A673 (cell line): ENCODE measurements at regions not wholly inside any gene's neighbourhood (a gene's known extent, or its start where the extent isn't known, plus 50 kb on each side); places are given as distances from the start of the nearest gene placed in this dataset.
"Not testable (repeated sequence)": the region's sequence is repeated elsewhere in the genome, so short reads cannot be mapped to it uniquely, and the experiment has no call there.

Experiments used
- BruUV-seq: library from RNA; stranded (reverse); fragments of 400-500 nt; replicated peaks from 2 replicates; lab custom pipeline; 2021; lab: Mats Ljungman, UMichigan
- CTCF ChIA-PET: fragments of 300-600 bp; sonication (Branson Sonifier 250); formaldehyde crosslinking; loops from one replicate; lab custom pipeline; 2022; ENCODE audit warnings: antibody characterized with exemption; lab: Charles Lee
- POLR2A ChIA-PET: fragments of 300-600 bp; sonication (Branson Sonifier 250); formaldehyde crosslinking; loops from one replicate; lab custom pipeline; 2022; ENCODE audit warnings: antibody characterized with exemption; ENCODE audit not compliant: low non-redundant PET; lab: Charles Lee
- DNase-seq: peaks from one replicate; pipeline ENCODE4 v3.0.0-alpha.2; 2015; ENCODE audit warnings: low spot score
- H3K27ac ChIP-seq: fragments of 200-600 bp; sonication (generic); 2 replicates; pipeline ENCODE4 v1.5.1; 2016; ENCODE audit warnings: mixed run types, low read depth, mild to moderate bottlenecking, mixed read lengths, antibody characterized with exemption, low read length; ENCODE audit not compliant: poor library complexity, severe bottlenecking
- H3K27me3 ChIP-seq: fragments of 200-600 bp; sonication (generic); replicated peaks from 2 replicates; pipeline ENCODE4 v1.6.1; 2017; ENCODE audit warnings: mixed run types, low read depth, mild to moderate bottlenecking, mixed read lengths, antibody characterized with exemption, low read length; ENCODE audit not compliant: insufficient read depth, poor library complexity
- H3K36me3 ChIP-seq: fragments of 200-600 bp; sonication (generic); 2 replicates; pipeline ENCODE4 v1.6.1; 2016; ENCODE audit warnings: mixed run types, mild to moderate bottlenecking, mixed read lengths, antibody characterized with exemption, low read length; ENCODE audit not compliant: insufficient read depth, poor library complexity, severe bottlenecking
- H3K4me1 ChIP-seq: fragments of 200-600 bp; sonication (generic); 2 replicates; pipeline ENCODE4 v1.6.1; 2017; ENCODE audit warnings: mixed run types, mild to moderate bottlenecking, mixed read lengths, antibody characterized with exemption, low read length; ENCODE audit not compliant: insufficient read depth, poor library complexity, severe bottlenecking
- H3K4me3 ChIP-seq: fragments of 200-600 bp; sonication (generic); 2 replicates; pipeline ENCODE4 v1.5.1; 2016; ENCODE audit warnings: low read depth, mixed run types, mild to moderate bottlenecking, mixed read lengths, low read length; ENCODE audit not compliant: poor library complexity, severe bottlenecking
- H3K9me3 ChIP-seq: fragments of 200-600 bp; sonication (generic); 2 replicates; pipeline ENCODE4 v1.6.1; 2016; ENCODE audit warnings: mixed run types, low read depth, mild to moderate bottlenecking, mixed read lengths, antibody characterized with exemption, low read length; ENCODE audit not compliant: poor library complexity, severe bottlenecking
- EZH2 ChIP-seq: fragments of 200-600 bp; sonication (generic); IDR thresholded peaks from 2 replicates; pipeline ENCODE4 v1.6.1; 2017; ENCODE audit warnings: borderline replicate concordance, low read depth, mild to moderate bottlenecking, mixed read lengths, antibody characterized with exemption, low read length; ENCODE audit not compliant: poor library complexity, severe bottlenecking
- intact Hi-C: fragments of 100-400 bp; cut with micrococcal nuclease; formaldehyde crosslinking; loops from one replicate; pipeline ENCODE4 v1.10.0; 2022; ENCODE audit not compliant: unreplicated experiment
- TF ChIP-seq, protein P1 (sequence below): fragments of 300-800, 200-600 bp; sonication (generic); conservative IDR thresholded peaks from 2 replicates; pipeline ENCODE4 v1.5.1; 2017; ENCODE audit warnings: low read depth, mild to moderate bottlenecking, antibody characterized with exemption, low read length, moderate library complexity, mixed read lengths

GRCh38 chrX:3829041-3829531 is 115.6 kb upstream of the PRKX start:
- POLR2A ChIA-PET, H3K4me1 ChIP-seq, H3K4me3 ChIP-seq, H3K27me3 ChIP-seq, CTCF ChIA-PET, DNase-seq, BruUV-seq, H3K9me3 ChIP-seq, intact Hi-C loops, H3K36me3 ChIP-seq, H3K27ac ChIP-seq: not testable (repeated sequence)

GRCh38 chrX:3828378-3829040 is 115.1 kb upstream of the PRKX start:
- DNase-seq, intact Hi-C loops, H3K9me3 ChIP-seq, H3K36me3 ChIP-seq, H3K27me3 ChIP-seq, H3K27ac ChIP-seq, H3K4me1 ChIP-seq, CTCF ChIA-PET, H3K4me3 ChIP-seq, POLR2A ChIA-PET: not testable (repeated sequence)
- TSS peak; percentile 19 for BruUV-seq

DNA sequence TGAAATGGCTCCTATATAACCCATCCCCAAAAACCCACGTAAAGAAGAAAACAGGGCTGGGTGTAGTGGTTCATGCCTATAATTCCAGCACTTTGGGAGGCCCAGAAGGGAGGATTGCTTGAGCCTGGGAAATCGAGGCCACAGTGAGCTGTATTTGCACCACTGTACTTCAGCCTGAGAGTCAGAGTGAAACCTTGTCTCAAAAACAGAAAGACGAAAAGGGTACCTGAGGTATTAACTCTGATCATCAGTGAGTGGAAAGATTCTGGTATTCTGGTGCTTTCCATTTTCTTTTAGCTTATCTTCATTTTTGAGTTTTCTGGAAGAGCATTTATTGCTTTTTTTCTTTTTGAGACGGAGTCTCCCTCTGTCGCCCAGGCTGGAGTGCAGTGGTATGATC is 110.6 kb upstream of the PRKX start:
- DNase-seq, intact Hi-C loops, H3K4me3 ChIP-seq, H3K27me3 ChIP-seq, H3K4me1 ChIP-seq, H3K27ac ChIP-seq, H3K9me3 ChIP-seq, POLR2A ChIA-PET, BruUV-seq, CTCF ChIA-PET: not testable (repeated sequence)
- H3K36me3 ChIP-seq: peaks cover 11% of the 10 kb centered on the region

GRCh38 chrX:3820167-3820566 is 106.7 kb upstream of the PRKX start:
- H3K4me3 ChIP-seq: no peak overlapping the region
- H3K4me1 ChIP-seq: no peaks in the 10 kb centered on the region
- intact Hi-C loops: no loop called here
- ChIA-PET CTCF (no interaction called here), POLR2A (no interaction called here)
- H3K36me3 ChIP-seq: peaks cover 16% of the 10 kb centered on the region
- no peak overlapping the region for H3K27ac ChIP-seq
- H3K27me3 ChIP-seq: no peaks in the 10 kb centered on the region
- no TSS peak for BruUV-seq
- TF ChIP-seq, protein P1, sequence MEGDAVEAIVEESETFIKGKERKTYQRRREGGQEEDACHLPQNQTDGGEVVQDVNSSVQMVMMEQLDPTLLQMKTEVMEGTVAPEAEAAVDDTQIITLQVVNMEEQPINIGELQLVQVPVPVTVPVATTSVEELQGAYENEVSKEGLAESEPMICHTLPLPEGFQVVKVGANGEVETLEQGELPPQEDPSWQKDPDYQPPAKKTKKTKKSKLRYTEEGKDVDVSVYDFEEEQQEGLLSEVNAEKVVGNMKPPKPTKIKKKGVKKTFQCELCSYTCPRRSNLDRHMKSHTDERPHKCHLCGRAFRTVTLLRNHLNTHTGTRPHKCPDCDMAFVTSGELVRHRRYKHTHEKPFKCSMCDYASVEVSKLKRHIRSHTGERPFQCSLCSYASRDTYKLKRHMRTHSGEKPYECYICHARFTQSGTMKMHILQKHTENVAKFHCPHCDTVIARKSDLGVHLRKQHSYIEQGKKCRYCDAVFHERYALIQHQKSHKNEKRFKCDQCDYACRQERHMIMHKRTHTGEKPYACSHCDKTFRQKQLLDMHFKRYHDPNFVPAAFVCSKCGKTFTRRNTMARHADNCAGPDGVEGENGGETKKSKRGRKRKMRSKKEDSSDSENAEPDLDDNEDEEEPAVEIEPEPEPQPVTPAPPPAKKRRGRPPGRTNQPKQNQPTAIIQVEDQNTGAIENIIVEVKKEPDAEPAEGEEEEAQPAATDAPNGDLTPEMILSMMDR: no peak
- TF ChIP-seq EZH2: no peak
- DNase-seq: no peak
- H3K9me3 ChIP-seq: no peaks in the 10 kb centered on the region

DNA sequence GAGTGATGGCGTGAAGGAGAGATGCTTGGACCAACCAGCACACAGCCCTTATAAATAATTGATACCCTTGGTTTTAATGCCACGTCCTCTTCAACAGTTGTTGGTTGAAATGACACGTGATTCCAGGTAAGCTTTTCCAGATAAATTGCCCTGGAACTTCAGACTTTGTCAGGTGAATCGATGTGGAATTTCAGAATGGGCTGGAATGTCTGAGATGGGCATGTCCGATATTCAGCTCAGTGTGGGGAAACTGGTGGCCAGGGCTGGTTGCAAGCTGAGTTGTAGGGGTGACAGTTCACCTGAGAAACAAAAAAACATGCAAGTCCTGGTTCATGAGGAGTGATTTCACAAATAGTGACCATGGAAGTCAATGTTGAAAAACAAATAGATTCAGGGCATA is 104.0 kb upstream of the PRKX start:
- BruUV-seq, H3K9me3 ChIP-seq, H3K4me3 ChIP-seq, H3K27ac ChIP-seq, intact Hi-C loops, H3K4me1 ChIP-seq, H3K27me3 ChIP-seq, POLR2A ChIA-PET, DNase-seq, CTCF ChIA-PET: not testable (repeated sequence)
- peaks cover 16% of the 10 kb centered on the region for H3K36me3 ChIP-seq
